OCI-LY3 (cell line): ENCODE measurements at regions not wholly inside any gene's neighbourhood (a gene's known extent, or its start where the extent isn't known, plus 50 kb on each side); places are given as distances from the start of the nearest gene placed in this dataset.

Experiments used
- CTCF ChIP-seq: fragments of 200-600, 300-600 bp; sonication (generic); IDR thresholded peaks from 2 replicates; pipeline ENCODE4 v1.5.1; 2014; ENCODE audit warnings: antibody characterized with exemption, low read length, low read depth
- EZH2phosphoT487 ChIP-seq: fragments of 200-600 bp; shearing (Covaris generic); IDR thresholded peaks from 2 replicates; pipeline ENCODE4 v1.6.1; 2018; ENCODE audit warnings: antibody characterized with exemption, mixed run types, low read depth

GRCh38 chr6:137549106-137549505, 54.9 kb upstream of the OLIG3 start:
- TF ChIP-seq EZH2phosphoT487 (no peak), CTCF (no peak)
